Lower lobe of right lung (tissue), 2 donors: ENCODE measurements at regions not wholly inside any gene's neighbourhood (a gene's known extent, or its start where the extent isn't known, plus 50 kb on each side); places are given as distances from the start of the nearest gene placed in this dataset.

Experiments used
- ATAC-seq, 2 donors: fragments of 200-7000 bp; cut with Tn5 transposase; one replicate each; pipeline ENCODE4 v1.9.1; 2020 to 2022; ENCODE audit warnings: mild to moderate bottlenecking in 2 of 2, moderate library complexity in 2 of 2
- DNase-seq: peaks from one replicate; pipeline ENCODE4 v3.0.0-alpha.2; 2020
- H3K27ac ChIP-seq: fragments of 200-600 bp; one replicate; pipeline ENCODE4 v1.8.0; 2022
- H3K27me3 ChIP-seq: fragments of 200-600 bp; one replicate; pipeline ENCODE4 v1.8.0; 2022; ENCODE audit warnings: low read depth
- H3K36me3 ChIP-seq: fragments of 200-600 bp; one replicate; pipeline ENCODE4 v1.8.0; 2022; ENCODE audit warnings: mild to moderate bottlenecking
- H3K4me1 ChIP-seq: fragments of 200-600 bp; one replicate; pipeline ENCODE4 v1.8.0; 2022
- H3K4me3 ChIP-seq: fragments of 200-600 bp; one replicate; pipeline ENCODE4 v1.8.0; 2022; ENCODE audit warnings: mild to moderate bottlenecking
- H3K9me3 ChIP-seq: fragments of 200-600 bp; one replicate; pipeline ENCODE4 v1.8.0; 2022
- CTCF ChIP-seq: fragments of 200-600 bp; IDR thresholded peaks from one replicate; pipeline ENCODE4 v1.8.0; 2022; ENCODE audit warnings: antibody characterized with exemption, mild to moderate bottlenecking
- intact Hi-C: fragments of 100-400 bp; cut with DNase I; formaldehyde crosslinking; loops from one replicate; pipeline ENCODE4 v1.11.0; 2022
- donor health status: DM: no; HTN: yes; CAD: no; lungs with severe emphysema.

- Histone ChIP-seq H3K27me3 (no peaks in the 10 kb centered on the region), H3K4me1 (no peaks in the 10 kb centered on the region), H3K27ac (no peak overlapping the region), H3K36me3 (no peaks in the 10 kb centered on the region), H3K9me3 (no peaks in the 10 kb centered on the region), H3K4me3 (no peak overlapping the region)
- no peak for TF ChIP-seq CTCF
- intact Hi-C loops = no loop called here
- no peak for ATAC-seq
- no peak for DNase-seq
These were observed 79.5 kb downstream of the RPS29 start for GRCh38 chr14:49506650-49507049.

GRCh38 chr14:49505041-49505766, 81.0 kb downstream of the RPS29 start:
- Histone ChIP-seq H3K4me1 (no peaks in the 10 kb centered on the region), H3K27ac (no peak overlapping the region), H3K4me3 (no peak overlapping the region), H3K36me3 (no peaks in the 10 kb centered on the region), H3K9me3 (no peaks in the 10 kb centered on the region), H3K27me3 (no peaks in the 10 kb centered on the region)
- ATAC-seq (no peak), DNase-seq (no peak)
- intact Hi-C loops = no loop called here
- TF ChIP-seq CTCF = no peak

GRCh38 chr14:49497725-49498348, 88.3 kb downstream of the RPS29 start:
- intact Hi-C loops = no loop called here
- H3K4me1 ChIP-seq = no peaks in the 10 kb centered on the region
- peak; percentile 80 to 81 for ATAC-seq
- no peaks in the 10 kb centered on the region for H3K36me3 ChIP-seq
- H3K4me3 ChIP-seq = no peak overlapping the region
- H3K9me3 ChIP-seq = no peaks in the 10 kb centered on the region
- TF ChIP-seq CTCF = peak; percentile 84
- no peak for DNase-seq
- H3K27ac ChIP-seq = no peak overlapping the region
- no peaks in the 10 kb centered on the region for H3K27me3 ChIP-seq

DNA sequence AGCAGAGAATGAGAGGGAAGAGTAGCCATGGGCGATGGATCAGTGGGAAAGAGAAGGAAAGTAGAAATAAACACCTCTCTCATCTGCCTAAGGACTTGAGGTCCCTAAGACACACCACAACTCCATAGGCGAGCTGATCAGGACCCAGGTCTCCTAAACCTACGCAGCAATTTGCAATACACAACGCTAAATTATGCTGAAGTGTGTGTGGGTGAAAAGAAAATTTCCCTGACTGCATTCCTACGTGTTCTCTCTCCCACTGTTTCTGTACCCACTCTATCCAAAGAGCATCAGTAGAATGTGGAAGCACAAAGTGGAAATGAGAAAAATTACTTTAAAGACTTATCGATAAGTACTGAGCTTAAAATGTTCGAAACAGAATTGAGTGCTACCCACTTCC, 88.9 kb downstream of the RPS29 start:
- Histone ChIP-seq H3K36me3 (no peaks in the 10 kb centered on the region), H3K27me3 (no peaks in the 10 kb centered on the region), H3K27ac (no peak overlapping the region), H3K4me1 (no peaks in the 10 kb centered on the region), H3K9me3 (no peaks in the 10 kb centered on the region), H3K4me3 (no peak overlapping the region)
- intact Hi-C loops = no loop called here
- TF ChIP-seq CTCF = no peak
- ATAC-seq (no peak), DNase-seq (no peak)

DNA sequence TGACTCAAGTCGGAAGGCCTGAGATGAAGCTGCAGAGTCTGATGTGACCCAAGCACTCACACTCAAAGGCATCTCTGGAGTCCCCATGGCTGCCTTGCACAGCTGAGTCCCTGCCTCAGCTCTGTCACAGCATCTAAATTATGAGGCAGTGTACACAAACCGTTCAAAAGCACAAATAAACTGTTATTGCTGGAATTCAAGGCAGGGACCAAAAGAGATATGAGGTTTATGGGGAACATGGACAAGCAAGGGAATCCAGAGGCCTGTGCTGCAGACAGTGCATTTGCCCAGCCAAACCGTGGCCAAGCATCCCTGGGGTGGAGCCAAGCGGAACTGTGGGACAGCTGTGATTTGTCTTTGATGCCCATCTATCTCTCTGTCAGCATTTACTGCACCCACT, 91.3 kb downstream of the RPS29 start:
- ATAC-seq (no peak), DNase-seq (no peak)
- H3K4me1 ChIP-seq = no peaks in the 10 kb centered on the region
- no peaks in the 10 kb centered on the region for H3K27me3 ChIP-seq
- no peak overlapping the region for H3K27ac ChIP-seq
- TF ChIP-seq CTCF = no peak
- no peaks in the 10 kb centered on the region for H3K36me3 ChIP-seq
- H3K4me3 ChIP-seq = no peak overlapping the region
- intact Hi-C loops = no loop called here
- H3K9me3 ChIP-seq = no peaks in the 10 kb centered on the region
